Common myeloid progenitor, CD34-positive (primary cell): ENCODE measurements at regions not wholly inside any gene's neighbourhood (a gene's known extent, or its start where the extent isn't known, plus 50 kb on each side); places are given as distances from the start of the nearest gene placed in this dataset.
A peak's percentile ranks its signal among the peaks of the same experiment; 100 is the strongest.

Source experiments
- CTCF ChIA-PET: fragments of 350-600 bp; sonication (Branson Sonifier 250); formaldehyde crosslinking; loops from one replicate; lab custom pipeline; 2021; ENCODE audit warnings: antibody characterized with exemption; lab: Charles Lee
- POLR2A ChIA-PET: fragments of 350-600 bp; sonication (Branson Sonifier 250); formaldehyde crosslinking; loops from one replicate; lab custom pipeline; 2021; ENCODE audit warnings: antibody characterized with exemption; lab: Charles Lee
- DNase-seq, 3 donors: peaks; one replicate each; pipeline versions ENCODE4 v3.0.0 to v3.0.0-alpha.2; 2013
- H3K27ac ChIP-seq, 2 experiments: 1 replicate in 1 of 2; 2 replicates in 1 of 2; pipeline ENCODE4 v1.7.0; 2013; ENCODE audit warnings: inconsistent platforms in 2 of 2, low read length in 2 of 2, mild to moderate bottlenecking in 2 of 2, low read depth in 1 of 2, moderate library complexity in 1 of 2; ENCODE audit not compliant: severe bottlenecking in 2 of 2, insufficient read depth in 1 of 2, poor library complexity in 1 of 2
- H3K27me3 ChIP-seq, 5 experiments: replicated peaks in 2 of 5; 1 replicate in 3 of 5; 2 replicates in 2 of 5; pipeline versions ENCODE4 v1.6.1 to v1.7.0; 2013; ENCODE audit warnings: low read length in 4 of 5, mild to moderate bottlenecking in 2 of 5, moderate library complexity in 2 of 5, inconsistent platforms in 1 of 5; ENCODE audit not compliant: insufficient read depth in 5 of 5, control insufficient read depth in 4 of 5
- H3K36me3 ChIP-seq, 4 experiments: 1 replicate in 2 of 4; 2 replicates in 2 of 4; pipeline versions ENCODE4 v1.6.1 to v1.7.0; 2013; ENCODE audit warnings: low read length in 3 of 4, control low read depth in 1 of 4, mild to moderate bottlenecking in 1 of 4; ENCODE audit not compliant: control insufficient read depth in 4 of 4, insufficient read depth in 4 of 4
- H3K4me1 ChIP-seq, 4 experiments: 1 replicate in 3 of 4; 2 replicates in 1 of 4; pipeline versions ENCODE4 v1.6.1 to v1.7.1; 2013; ENCODE audit warnings: low read length in 3 of 4, mild to moderate bottlenecking in 3 of 4, control low read depth in 1 of 4, inconsistent platforms in 1 of 4, moderate library complexity in 1 of 4; ENCODE audit not compliant: control insufficient read depth in 4 of 4, insufficient read depth in 4 of 4; ENCODE audit errors: control extremely low read depth in 1 of 4
- H3K4me3 ChIP-seq, 7 experiments: 1 replicate in 4 of 7; 2 replicates in 3 of 7; pipeline versions ENCODE4 v1.5.1 to v1.7.0; 2013; ENCODE audit warnings: mild to moderate bottlenecking in 7 of 7, low read length in 6 of 7, moderate library complexity in 6 of 7, inconsistent platforms in 2 of 7, low read depth in 2 of 7, control low read depth in 1 of 7; ENCODE audit not compliant: insufficient read depth in 4 of 7, control insufficient read depth in 1 of 7; ENCODE audit errors: extremely low read depth in 1 of 7
- H3K9me3 ChIP-seq, 5 experiments: 1 replicate in 4 of 5; 2 replicates in 1 of 5; pipeline versions ENCODE4 v1.6.1 to v1.7.1; 2013; ENCODE audit warnings: low read length in 4 of 5, mild to moderate bottlenecking in 2 of 5, inconsistent platforms in 1 of 5, low read depth in 1 of 5, moderate library complexity in 1 of 5; ENCODE audit not compliant: control insufficient read depth in 4 of 5, insufficient read depth in 2 of 5; ENCODE audit errors: control extremely low read depth in 1 of 5
- WGBS: methylation state at CpG from one replicate; pipeline ENCODE4 v1.1.5; 2013; ENCODE audit not compliant: insufficient coverage; 5-methylcytosine and 5-hydroxymethylcytosine counted together

- WGBS: 20% methylated on average over 1 of the region's 2 CpGs
- ChIA-PET POLR2A (interaction anchor here (0.5 to 0.6 kb wide), 2 partner anchors 47 to 164 kb away, joined by 3 read pairs; no protein-coding TSS in a partner anchor), CTCF (no interaction called here)
- Histone ChIP-seq H3K27me3 (peaks cover 0 to 3% (median 0%) of the 10 kb centered on the region in 5 experiments), H3K27ac (no peak overlapping the region), H3K36me3 (no peaks in the 10 kb centered on the region), H3K4me3 (no peak overlapping the region), H3K9me3 (peaks cover 0 to 3% (median 0%) of the 10 kb centered on the region in 5 experiments), H3K4me1 (no peaks in the 10 kb centered on the region)
- DNase-seq: peak in 1 of 3 donors; percentile 2
These were observed 139.7 kb upstream of the ROPN1 start for GRCh38 chr3:124131580-124131979.

GRCh38 chr3:124132813-124133212 lies 140.9 kb upstream of the ROPN1 start:
- POLR2A ChIA-PET: no interaction called here
- no peaks in the 10 kb centered on the region for H3K36me3 ChIP-seq
- peaks cover 0 to 3% (median 0%) of the 10 kb centered on the region in 5 experiments for H3K27me3 ChIP-seq
- no peak for DNase-seq
- H3K4me3 ChIP-seq: no peak overlapping the region
- CTCF ChIA-PET: no interaction called here
- peaks cover 0 to 3% (median 0%) of the 10 kb centered on the region in 5 experiments for H3K9me3 ChIP-seq
- WGBS: no CpG with 5 or more reads among the region's 2 CpGs
- H3K27ac ChIP-seq: no peak overlapping the region
- no peaks in the 10 kb centered on the region for H3K4me1 ChIP-seq

- 97% methylated on average over 6 of the region's 6 CpGs for WGBS
- Histone ChIP-seq H3K4me1 (no peaks in the 10 kb centered on the region), H3K36me3 (no peaks in the 10 kb centered on the region), H3K27ac (no peak overlapping the region), H3K4me3 (no peak overlapping the region), H3K27me3 (peaks cover 0 to 3% (median 0%) of the 10 kb centered on the region in 5 experiments), H3K9me3 (peaks cover 0 to 3% (median 0%) of the 10 kb centered on the region in 5 experiments)
- no peak for DNase-seq
- CTCF ChIA-PET: no interaction called here
- POLR2A ChIA-PET: no interaction called here
These were observed 141.5 kb upstream of the ROPN1 start for GRCh38 chr3:124133366-124133940.

- DNase-seq: no peak
- H3K4me3 ChIP-seq: no peak overlapping the region
- peaks cover 0 to 3% (median 0%) of the 10 kb centered on the region in 5 experiments for H3K9me3 ChIP-seq
- H3K27me3 ChIP-seq: peaks cover 0 to 5% (median 2%) of the 10 kb centered on the region in 5 experiments
- CTCF ChIA-PET: no interaction called here
- H3K36me3 ChIP-seq: no peaks in the 10 kb centered on the region
- H3K4me1 ChIP-seq: no peaks in the 10 kb centered on the region
- POLR2A ChIA-PET: no interaction called here
- H3K27ac ChIP-seq: no peak overlapping the region
These were observed 145.3 kb upstream of the ROPN1 start for GRCh38 chr3:124137216-124137615.

GRCh38 chr3:124138148-124138547 lies 146.2 kb upstream of the ROPN1 start:
- CTCF ChIA-PET: no interaction called here
- no peak for DNase-seq
- Histone ChIP-seq H3K36me3 (no peaks in the 10 kb centered on the region), H3K27me3 (peaks cover 0 to 11% (median 4%) of the 10 kb centered on the region in 5 experiments), H3K27ac (no peak overlapping the region), H3K4me1 (no peaks in the 10 kb centered on the region), H3K9me3 (peaks cover 0 to 3% (median 0%) of the 10 kb centered on the region in 5 experiments), H3K4me3 (no peak overlapping the region)
- POLR2A ChIA-PET: no interaction called here

GRCh38 chr3:124140746-124141145 lies 148.8 kb upstream of the ROPN1 start:
- ChIA-PET POLR2A (no interaction called here), CTCF (no interaction called here)
- peaks cover 0 to 1% (median 0%) of the 10 kb centered on the region in 5 experiments for H3K9me3 ChIP-seq
- DNase-seq: no peak
- H3K4me3 ChIP-seq: no peak overlapping the region
- H3K4me1 ChIP-seq: no peaks in the 10 kb centered on the region
- no peak overlapping the region for H3K27ac ChIP-seq
- peaks cover 0 to 23% (median 7%) of the 10 kb centered on the region in 5 experiments for H3K27me3 ChIP-seq
- 95% methylated on average over 3 of the region's 4 CpGs for WGBS
- H3K36me3 ChIP-seq: no peaks in the 10 kb centered on the region

- WGBS: 68% methylated on average over 3 of the region's 5 CpGs
These were observed 150.6 kb upstream of the ROPN1 start for GRCh38 chr3:124142389-124142970.

More at GRCh38 chr3:124142389-124142970, 150.6 kb upstream of the ROPN1 start:
- Histone ChIP-seq H3K4me1 (no peaks in the 10 kb centered on the region), H3K27me3 (peaks cover 0 to 23% (median 7%) of the 10 kb centered on the region in 5 experiments), H3K9me3 (no peaks in the 10 kb centered on the region), H3K27ac (no peak overlapping the region), H3K4me3 (no peak overlapping the region), H3K36me3 (no peaks in the 10 kb centered on the region)
- DNase-seq: no peak
- CTCF ChIA-PET: no interaction called here
- POLR2A ChIA-PET: no interaction called here
